Endothelial cell (in vitro differentiated cells): ENCODE measurements at regions not wholly inside any gene's neighbourhood (a gene's known extent, or its start where the extent isn't known, plus 50 kb on each side); places are given as distances from the start of the nearest gene placed in this dataset.

Source experiments
- DNase-seq: peaks from one replicate; pipeline ENCODE4 v3.0.0; 2021; ENCODE audit warnings: low spot score
- H3K27ac Mint-ChIP-seq: one replicate; pipeline ENCODE4 v1.8.0; 2021; ENCODE audit warnings: mixed read lengths, inconsistent platforms; ENCODE audit not compliant: unreplicated experiment
- H3K27me3 Mint-ChIP-seq: one replicate; pipeline ENCODE4 v1.8.0; 2021; ENCODE audit warnings: mild to moderate bottlenecking, moderate library complexity, mixed read lengths, inconsistent platforms; ENCODE audit not compliant: unreplicated experiment
- H3K36me3 Mint-ChIP-seq: one replicate; pipeline ENCODE4 v1.8.0; 2021; ENCODE audit warnings: mild to moderate bottlenecking, low read depth, mixed read lengths, inconsistent platforms; ENCODE audit not compliant: unreplicated experiment
- H3K4me1 Mint-ChIP-seq: one replicate; pipeline ENCODE4 v1.8.0; 2021; ENCODE audit warnings: mild to moderate bottlenecking, mixed read lengths, inconsistent platforms; ENCODE audit not compliant: unreplicated experiment
- H3K4me3 Mint-ChIP-seq: one replicate; pipeline ENCODE4 v1.8.0; 2021; ENCODE audit warnings: mild to moderate bottlenecking, mixed read lengths, inconsistent platforms; ENCODE audit not compliant: unreplicated experiment
- H3K9me3 Mint-ChIP-seq: one replicate; pipeline ENCODE4 v1.8.0; 2021; ENCODE audit warnings: mixed read lengths, inconsistent platforms; ENCODE audit not compliant: unreplicated experiment
- CTCF ChIP-seq: fragments of 200-600 bp; sonication (generic); IDR thresholded peaks from one replicate; pipeline ENCODE4 v1.5.0; 2021; ENCODE audit warnings: antibody characterized with exemption; ENCODE audit not compliant: unreplicated experiment

DNA sequence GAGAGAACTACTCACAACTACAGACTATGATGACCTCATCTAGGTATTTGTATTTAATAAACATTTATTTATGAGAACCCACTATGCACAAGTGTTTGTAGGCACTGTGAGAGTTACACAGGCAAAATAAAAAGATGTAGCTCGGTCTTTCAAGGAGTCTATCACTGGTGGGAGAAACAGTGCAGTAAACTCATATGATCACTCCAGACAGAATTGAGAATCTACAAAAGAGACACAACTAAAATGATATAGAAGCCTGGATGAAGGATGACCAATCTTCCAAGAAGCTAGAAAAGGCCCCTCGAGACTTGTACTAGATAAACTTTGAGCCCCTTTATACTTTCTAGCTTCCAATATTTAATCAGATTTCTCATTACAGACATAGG lies 70.2 kb upstream of the ZBTB20 start:
- no peak for DNase-seq
- Mint-ChIP-seq H3K4me1 (peaks cover 6% of the 10 kb centered on the region), H3K9me3 (no peaks in the 10 kb centered on the region), H3K27me3 (peaks cover 2% of the 10 kb centered on the region), H3K36me3 (no peaks in the 10 kb centered on the region), H3K27ac (no peak overlapping the region), H3K4me3 (no peak overlapping the region)
- no peak for TF ChIP-seq CTCF

GRCh38 chr3:115217678-115218451 lies 70.8 kb upstream of the ZBTB20 start:
- peak; percentile 64 for DNase-seq
- peak; percentile 81 for TF ChIP-seq CTCF
- Mint-ChIP-seq H3K9me3 (no peaks in the 10 kb centered on the region), H3K27me3 (peaks cover 2% of the 10 kb centered on the region), H3K27ac (no peak overlapping the region), H3K4me1 (peaks cover 6% of the 10 kb centered on the region), H3K36me3 (no peaks in the 10 kb centered on the region), H3K4me3 (no peak overlapping the region)

GRCh38 chr3:115218859-115219258 lies 71.8 kb upstream of the ZBTB20 start:
- Mint-ChIP-seq H3K4me1 (peaks cover 6% of the 10 kb centered on the region), H3K27ac (no peak overlapping the region), H3K9me3 (no peaks in the 10 kb centered on the region), H3K36me3 (no peaks in the 10 kb centered on the region), H3K4me3 (no peak overlapping the region), H3K27me3 (peaks cover 2% of the 10 kb centered on the region)
- DNase-seq, result no peak
- no peak for TF ChIP-seq CTCF

GRCh38 chr3:115224687-115225086 lies 77.6 kb upstream of the ZBTB20 start:
- Mint-ChIP-seq H3K4me3 (no peak overlapping the region), H3K4me1 (no peaks in the 10 kb centered on the region), H3K36me3 (no peaks in the 10 kb centered on the region), H3K27ac (no peak overlapping the region), H3K9me3 (no peaks in the 10 kb centered on the region), H3K27me3 (no peaks in the 10 kb centered on the region)
- DNase-seq, result no peak
- TF ChIP-seq CTCF, result no peak

DNA sequence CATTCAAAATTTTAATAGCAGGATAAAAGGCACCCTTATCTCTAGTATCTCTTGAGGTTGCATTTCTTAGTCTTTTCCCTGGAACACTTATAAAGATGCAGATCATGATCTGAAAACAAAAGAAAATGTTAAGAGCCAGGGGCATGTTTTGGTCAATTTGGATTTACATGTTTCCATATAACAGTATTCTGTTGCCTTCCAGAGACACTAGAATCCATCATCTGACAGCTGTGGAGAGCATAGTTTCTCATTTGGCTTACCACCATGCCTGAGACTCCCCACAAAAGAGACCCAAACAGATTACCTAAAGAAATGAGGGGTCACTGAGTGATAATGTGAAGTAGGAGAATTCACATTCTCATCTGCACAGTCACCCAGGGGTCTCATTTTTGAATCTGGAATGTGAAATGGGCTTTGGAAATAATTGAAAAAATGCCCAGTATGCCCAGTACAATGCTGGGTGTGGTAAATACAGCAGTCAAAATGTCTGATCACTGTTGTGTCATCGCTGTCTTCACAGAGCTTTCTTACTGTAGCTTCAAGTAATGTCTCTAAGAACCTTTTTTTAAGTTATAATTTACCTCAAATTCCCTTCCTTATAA lies 79.9 kb upstream of the ZBTB20 start:
- Mint-ChIP-seq H3K27me3 (no peaks in the 10 kb centered on the region), H3K36me3 (no peaks in the 10 kb centered on the region), H3K27ac (no peak overlapping the region), H3K9me3 (no peaks in the 10 kb centered on the region), H3K4me3 (no peak overlapping the region), H3K4me1 (no peaks in the 10 kb centered on the region)
- no peak for TF ChIP-seq CTCF
- DNase-seq, result no peak
